Nephron (organoid): ENCODE measurements at regions not wholly inside any gene's neighbourhood (a gene's known extent, or its start where the extent isn't known, plus 50 kb on each side); places are given as distances from the start of the nearest gene placed in this dataset.
A peak's percentile ranks its signal among the peaks of the same experiment; 100 is the strongest.

Experiments used
- H3K27ac Mint-ChIP-seq, 3 experiments: 2 replicates each; pipeline ENCODE4 v1.8.0; 2020; ENCODE audit warnings: mixed read lengths in 3 of 3, mild to moderate bottlenecking in 2 of 3, moderate library complexity in 1 of 3
- H3K27me3 Mint-ChIP-seq: 2 replicates; pipeline ENCODE4 v1.8.0; 2021; ENCODE audit warnings: low read depth, mild to moderate bottlenecking, moderate library complexity, mixed read lengths
- H3K36me3 Mint-ChIP-seq: 2 replicates; pipeline ENCODE4 v1.8.0; 2020; ENCODE audit warnings: low read depth, mixed read lengths
- H3K4me1 Mint-ChIP-seq: 2 replicates; pipeline ENCODE4 v1.8.0; 2020; ENCODE audit warnings: mixed read lengths
- H3K4me3 Mint-ChIP-seq, 3 experiments: 2 replicates each; pipeline ENCODE4 v1.8.0; 2020; ENCODE audit warnings: mild to moderate bottlenecking in 3 of 3, mixed read lengths in 3 of 3, moderate library complexity in 2 of 3
- H3K9me3 Mint-ChIP-seq: 2 replicates; pipeline ENCODE4 v1.8.0; 2020; ENCODE audit warnings: mixed read lengths
- CTCF ChIP-seq, 3 experiments: fragments of 200-600 bp; sonication (generic); IDR thresholded peaks; one replicate each; pipeline ENCODE4 v1.5.0; 2021; ENCODE audit warnings: antibody characterized with exemption in 3 of 3; ENCODE audit not compliant: unreplicated experiment in 3 of 3

GRCh38 chr2:42882756-42883155 is 90.4 kb upstream of the HAAO start:
- Mint-ChIP-seq H3K36me3 (peaks cover 1% of the 10 kb centered on the region), H3K4me3 (no peak overlapping the region), H3K9me3 (peaks cover 2% of the 10 kb centered on the region), H3K4me1 (peaks cover 16% of the 10 kb centered on the region), H3K27me3 (no peaks in the 10 kb centered on the region), H3K27ac (no peak overlapping the region)
- no peak for TF ChIP-seq CTCF (IDR thresholded peaks at IDR 0.05; ENCODE audit: unreplicated experiment in 3 of 3)

DNA sequence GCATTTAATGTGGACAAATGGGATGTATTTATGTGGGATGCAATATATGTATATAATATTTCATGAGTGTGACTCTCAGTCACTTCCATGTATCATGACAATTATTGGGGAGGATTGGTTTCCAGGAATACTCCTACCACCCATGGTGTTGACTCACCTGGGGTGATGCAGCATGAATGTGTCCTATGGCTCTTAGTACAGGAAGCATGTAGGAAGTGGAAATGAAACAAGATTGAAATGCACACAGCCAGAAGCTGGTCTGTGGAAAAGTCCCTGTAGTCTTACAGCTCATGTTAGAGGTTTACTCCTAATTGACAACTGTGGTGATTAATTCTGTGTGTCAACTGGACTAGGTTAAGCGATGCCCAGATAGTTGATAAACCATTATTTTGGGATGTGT is 89.3 kb upstream of the HAAO start:
- Mint-ChIP-seq H3K4me1 (peaks cover 16% of the 10 kb centered on the region), H3K27me3 (no peaks in the 10 kb centered on the region), H3K36me3 (no peaks in the 10 kb centered on the region), H3K4me3 (no peak overlapping the region), H3K27ac (no peak overlapping the region), H3K9me3 (peaks cover 2% of the 10 kb centered on the region)
- no peak for TF ChIP-seq CTCF (IDR thresholded peaks at IDR 0.05; ENCODE audit: unreplicated experiment in 3 of 3)

- TF ChIP-seq CTCF (IDR thresholded peaks at IDR 0.05; ENCODE audit: unreplicated experiment in 3 of 3), result no peak
- Mint-ChIP-seq H3K36me3 (no peaks in the 10 kb centered on the region), H3K27me3 (no peaks in the 10 kb centered on the region), H3K27ac (peak overlapping the region in 1 of 3 experiments; percentile 82), H3K4me3 (no peak overlapping the region), H3K9me3 (peaks cover 2% of the 10 kb centered on the region), H3K4me1 (peaks cover 22% of the 10 kb centered on the region)
These were observed 88.6 kb upstream of the HAAO start for GRCh38 chr2:42880738-42881690.

DNA sequence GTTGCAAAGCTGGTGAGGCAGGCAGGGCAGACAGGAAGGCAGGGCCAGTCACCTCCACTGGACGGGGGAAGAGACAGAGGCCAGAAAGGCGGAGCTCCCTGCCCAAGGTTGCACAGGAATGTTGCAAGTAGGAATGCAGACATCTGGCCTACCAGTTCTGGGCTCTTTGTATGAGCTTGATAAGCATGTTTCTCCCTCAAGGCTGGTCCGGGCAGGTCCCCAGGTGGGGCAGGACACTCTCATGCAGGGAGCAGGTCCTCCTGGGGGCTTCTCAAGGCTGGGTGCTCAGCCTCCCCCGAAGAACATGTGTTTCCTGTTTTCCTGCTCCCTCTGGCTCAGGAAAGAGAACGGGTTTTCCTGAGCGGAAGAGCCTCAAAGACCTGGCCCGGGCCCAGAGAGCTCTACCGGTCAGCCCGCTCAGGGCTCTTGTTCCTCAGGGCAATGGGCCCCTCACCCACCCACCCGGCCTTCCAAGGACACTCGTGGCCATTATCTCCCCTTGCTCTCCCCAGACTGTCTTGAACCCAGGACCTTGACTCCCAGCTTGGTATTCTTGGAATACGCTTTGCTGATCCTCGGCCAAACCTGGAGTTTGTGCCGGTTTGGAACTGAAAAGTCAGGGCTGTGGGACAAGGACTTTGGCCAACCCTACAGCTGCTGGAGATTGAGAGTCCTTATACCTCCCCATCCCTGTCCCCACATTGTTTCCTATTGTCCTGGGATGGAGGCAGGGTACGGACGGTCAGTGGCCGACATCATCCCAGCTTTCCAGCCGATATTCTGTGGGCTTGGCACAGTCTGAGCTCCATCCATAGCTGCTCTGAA is 87.7 kb upstream of the HAAO start:
- Mint-ChIP-seq H3K27ac (peak overlapping the region in 2 of 3 experiments; percentile 30 to 82), H3K4me1 (peaks cover 22% of the 10 kb centered on the region), H3K9me3 (peaks cover 2% of the 10 kb centered on the region), H3K27me3 (no peaks in the 10 kb centered on the region), H3K36me3 (no peaks in the 10 kb centered on the region), H3K4me3 (no peak overlapping the region)
- TF ChIP-seq CTCF (IDR thresholded peaks at IDR 0.05; ENCODE audit: unreplicated experiment in 3 of 3), result no peak

- Mint-ChIP-seq H3K9me3 (peaks cover 2% of the 10 kb centered on the region), H3K27ac (peak overlapping the region; percentile 17 to 82 (median 32)), H3K4me3 (no peak overlapping the region), H3K27me3 (no peaks in the 10 kb centered on the region), H3K4me1 (peaks cover 32% of the 10 kb centered on the region), H3K36me3 (no peaks in the 10 kb centered on the region)
- TF ChIP-seq CTCF (IDR thresholded peaks at IDR 0.05; ENCODE audit: unreplicated experiment in 3 of 3), result no peak
These were observed 86.8 kb upstream of the HAAO start for GRCh38 chr2:42879121-42879705.
